Lower leg skin (tissue), 4 donors: ENCODE measurements at regions not wholly inside any gene's neighbourhood (a gene's known extent, or its start where the extent isn't known, plus 50 kb on each side); places are given as distances from the start of the nearest gene placed in this dataset.

Source experiments
- DNase-seq, 2 donors: peaks; one replicate each; pipeline ENCODE4 v3.0.0-alpha.2; 2019; ENCODE audit warnings: low spot score in 2 of 2
- H3K4me3 ChIP-seq: fragments of 200-600 bp; sonication (generic); 2 replicates; pipeline ENCODE4 v1.5.1; 2017; ENCODE audit warnings: mild to moderate bottlenecking, low read depth; ENCODE audit not compliant: poor library complexity, severe bottlenecking
- CTCF ChIP-seq, 3 donors: fragments of 450-650 bp; IDR thresholded peaks; one replicate each; pipeline ENCODE4 v1.5.1; 2016; ENCODE audit warnings: antibody characterized with exemption in 3 of 3, mild to moderate bottlenecking in 3 of 3, moderate library complexity in 2 of 3
- POLR2A ChIP-seq, 2 donors: fragments of 450-650 bp; IDR thresholded peaks; one replicate each; pipeline ENCODE4 v1.6.1; 2016 to 2017; ENCODE audit warnings: antibody characterized with exemption in 2 of 2, mild to moderate bottlenecking in 1 of 2, moderate library complexity in 1 of 2
- WGBS, 2 donors: methylation state at CpG; one replicate each; pipeline ENCODE4 v1.1.5; 2018; 5-methylcytosine and 5-hydroxymethylcytosine counted together
- intact Hi-C: fragments of 100-400 bp; cut with DNase I; formaldehyde crosslinking; loops from one replicate; pipeline ENCODE4 v1.15.0; 2023; ENCODE audit warnings: low total_unique reads

GRCh38 chr2:88834376-88834775 is 142.9 kb downstream of the RPIA start:
- DNase-seq = no peak
- intact Hi-C loops = no loop called here

GRCh38 chr2:88834866-88835265 is 143.4 kb downstream of the RPIA start:
- no peak for DNase-seq
- intact Hi-C loops = no loop called here
- TF ChIP-seq CTCF (IDR thresholded peaks at IDR 0.05) (no peak), POLR2A (IDR thresholded peaks at IDR 0.05) (no peak)
- H3K4me3 ChIP-seq = no peak overlapping the region

More at GRCh38 chr2:88834376-88834775, 142.9 kb downstream of the RPIA start:
- H3K4me3 ChIP-seq = no peak overlapping the region
- TF ChIP-seq POLR2A (IDR thresholded peaks at IDR 0.05) = no peak
- no peak for TF ChIP-seq CTCF (IDR thresholded peaks at IDR 0.05)

DNA sequence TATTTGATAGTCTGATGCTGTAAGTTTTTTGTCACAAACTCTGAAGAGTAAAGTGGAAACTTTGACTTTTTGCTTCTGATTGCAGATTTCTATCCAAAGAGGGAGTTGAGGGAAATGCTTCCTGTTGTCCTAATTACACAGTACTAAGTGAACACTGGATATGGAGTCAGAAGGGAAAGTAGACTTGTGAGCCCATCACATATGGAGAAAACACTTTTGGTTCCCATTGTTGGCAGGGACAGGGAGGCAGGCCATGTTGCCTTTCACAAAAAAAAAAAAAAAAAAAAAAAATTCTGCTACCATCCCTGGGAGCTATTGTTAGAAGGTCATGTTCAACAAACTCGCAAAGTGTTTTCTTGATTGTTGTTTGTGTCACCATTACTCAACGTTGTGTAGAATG is 144.3 kb downstream of the RPIA start:
- intact Hi-C loops = no loop called here
- no peak for DNase-seq
- 78 to 85% methylated on average over 2 of the region's 2 CpGs for WGBS, 2 donors
- no peak overlapping the region for H3K4me3 ChIP-seq
- TF ChIP-seq CTCF (IDR thresholded peaks at IDR 0.05) = no peak
- TF ChIP-seq POLR2A (IDR thresholded peaks at IDR 0.05) = no peak

GRCh38 chr2:88836351-88836750 is 144.9 kb downstream of the RPIA start:
- no peak overlapping the region for H3K4me3 ChIP-seq
- TF ChIP-seq POLR2A (IDR thresholded peaks at IDR 0.05) (no peak), CTCF (IDR thresholded peaks at IDR 0.05) (no peak)
- DNase-seq = no peak
- intact Hi-C loops = no loop called here

GRCh38 chr2:88837511-88838160 is 146.2 kb downstream of the RPIA start:
- 76 to 79% methylated on average over 4 of the region's 4 CpGs for WGBS, 2 donors
- intact Hi-C loops = no loop called here

More at GRCh38 chr2:88837511-88838160, 146.2 kb downstream of the RPIA start:
- TF ChIP-seq CTCF (IDR thresholded peaks at IDR 0.05) (no peak), POLR2A (IDR thresholded peaks at IDR 0.05) (no peak)
- DNase-seq = no peak
- no peak overlapping the region for H3K4me3 ChIP-seq
